HK-2 (cell line): ENCODE measurements at regions not wholly inside any gene's neighbourhood (a gene's known extent, or its start where the extent isn't known, plus 50 kb on each side); places are given as distances from the start of the nearest gene placed in this dataset.

ENCODE experiments used
- DNase-seq: peaks from one replicate; pipeline ENCODE4 v3.0.0-alpha.2; 2018; ENCODE audit not compliant: unreplicated experiment

- no peak for DNase-seq
These were observed 510.8 kb upstream of the SEMA6D start for GRCh38 chr15:47206358-47206978.

GRCh38 chr15:47209591-47209990, 507.7 kb upstream of the SEMA6D start:
- DNase-seq = no peak

- DNase-seq = no peak
These were observed 504.9 kb upstream of the SEMA6D start for GRCh38 chr15:47212222-47213010.

GRCh38 chr15:47213883-47214282, 503.4 kb upstream of the SEMA6D start:
- DNase-seq = no peak

DNA sequence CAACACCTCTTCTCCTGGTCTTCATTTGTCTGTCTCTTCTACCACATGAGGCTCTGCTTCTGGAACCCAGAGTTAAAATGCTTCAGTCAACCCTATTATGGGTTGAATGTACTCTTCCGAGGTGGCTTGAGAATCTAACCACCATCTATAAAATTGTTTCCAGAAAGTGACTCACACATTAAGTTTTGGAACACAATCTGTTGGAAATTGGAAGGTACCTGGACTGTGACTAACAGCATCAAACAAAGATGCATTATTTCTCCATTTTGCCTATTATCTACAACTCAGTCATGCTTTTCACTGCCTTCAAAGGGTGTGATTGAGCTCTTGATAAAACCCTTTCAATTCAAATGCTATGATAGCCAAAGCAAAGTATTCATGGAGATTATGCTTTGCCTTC, 499.0 kb upstream of the SEMA6D start:
- DNase-seq = no peak

GRCh38 chr15:47244361-47244760, 472.9 kb upstream of the SEMA6D start:
- DNase-seq = no peak

- no peak for DNase-seq
These were observed 471.0 kb upstream of the SEMA6D start for GRCh38 chr15:47246317-47246716.

- no peak for DNase-seq
These were observed 458.8 kb upstream of the SEMA6D start for GRCh38 chr15:47258521-47258920.

GRCh38 chr15:47265686-47266085, 451.6 kb upstream of the SEMA6D start:
- DNase-seq = no peak

DNA sequence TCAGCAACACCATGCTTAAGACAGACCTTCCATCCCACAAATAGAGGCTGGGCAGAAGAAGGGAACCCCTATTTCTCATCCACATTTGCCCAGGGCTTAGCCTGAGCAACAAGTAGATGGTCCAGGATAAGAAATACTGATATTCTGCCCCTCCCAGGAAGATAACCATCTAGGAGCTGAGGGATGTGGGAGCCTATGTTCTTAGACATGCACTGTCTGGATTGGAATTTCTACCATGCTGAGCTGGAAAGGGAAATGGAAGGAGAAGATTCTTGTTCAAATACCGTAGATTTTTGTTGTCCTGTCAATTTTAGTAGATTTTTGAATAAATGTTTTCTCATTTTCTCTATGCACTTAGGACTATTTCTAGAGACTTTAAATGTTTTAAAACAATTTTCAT, 450.7 kb upstream of the SEMA6D start:
- DNase-seq = no peak

- no peak for DNase-seq
These were observed 443.4 kb upstream of the SEMA6D start for GRCh38 chr15:47273864-47274263.

GRCh38 chr15:47283246-47283645, 434.1 kb upstream of the SEMA6D start:
- DNase-seq = no peak

GRCh38 chr15:47288794-47289193, 428.5 kb upstream of the SEMA6D start:
- DNase-seq = no peak

DNA sequence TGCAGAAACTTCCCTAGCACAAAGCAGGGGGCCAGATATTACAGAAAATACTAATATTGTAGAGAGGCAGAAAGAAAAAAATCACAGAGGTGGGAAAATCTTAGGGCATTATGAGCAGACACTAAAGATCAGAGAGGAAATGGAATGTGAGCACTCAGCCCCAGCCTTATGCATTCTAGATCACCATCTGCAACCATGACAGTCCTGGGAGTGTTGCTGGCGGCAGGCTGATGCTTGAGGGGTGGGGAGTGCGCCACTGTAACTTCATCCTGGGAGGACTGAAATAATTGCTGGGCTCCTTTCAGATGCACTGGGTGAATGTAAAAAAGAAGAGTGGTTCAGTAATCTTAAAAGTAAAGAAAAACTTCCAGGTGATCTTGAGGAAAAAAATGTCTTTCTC, 427.6 kb upstream of the SEMA6D start:
- DNase-seq = no peak

DNA sequence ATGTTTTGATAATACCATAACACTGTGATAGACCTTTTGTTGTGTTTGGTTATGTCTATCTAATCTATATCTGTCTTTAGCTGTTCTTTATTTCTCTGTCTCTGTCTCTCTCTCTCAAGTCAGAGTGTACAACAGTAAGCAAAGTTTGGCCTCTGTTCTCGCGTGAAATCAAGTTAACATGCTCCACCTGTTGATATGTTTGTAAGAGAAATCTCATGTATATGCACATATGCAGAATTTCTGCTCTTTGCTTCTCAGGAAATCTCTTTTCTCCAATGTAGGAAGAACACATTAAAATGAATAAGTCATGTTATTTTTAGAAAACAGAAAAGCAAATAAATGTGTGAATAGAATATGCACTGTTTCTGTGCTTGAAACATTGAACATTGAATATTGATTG, 425.5 kb upstream of the SEMA6D start:
- no peak for DNase-seq

DNA sequence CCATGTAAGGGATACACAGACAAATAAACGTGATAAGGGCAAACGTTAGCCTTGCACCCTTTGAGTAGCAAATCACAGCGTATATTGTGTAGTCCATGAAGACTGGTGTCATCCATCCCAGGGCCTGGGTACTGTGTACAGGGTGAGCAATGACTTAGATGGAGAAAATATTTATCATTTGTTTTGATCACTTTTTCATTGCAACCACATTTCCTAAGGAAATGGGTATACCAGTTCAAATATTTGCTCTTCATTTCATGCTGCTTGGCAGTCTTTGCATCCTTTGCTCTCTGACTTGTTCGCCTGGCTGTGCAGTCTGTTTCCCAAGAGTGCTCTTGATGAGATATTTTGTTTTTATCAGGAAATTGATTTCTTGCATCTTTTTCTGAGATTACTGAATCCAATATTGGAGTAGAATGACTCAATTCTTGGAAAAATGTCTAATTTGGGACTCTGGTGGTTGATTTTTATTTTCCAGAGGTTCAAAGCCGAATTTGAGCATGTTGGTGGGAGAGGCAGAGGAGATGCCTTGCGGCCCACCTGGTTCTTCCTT, 424.6 kb upstream of the SEMA6D start:
- no peak for DNase-seq

DNA sequence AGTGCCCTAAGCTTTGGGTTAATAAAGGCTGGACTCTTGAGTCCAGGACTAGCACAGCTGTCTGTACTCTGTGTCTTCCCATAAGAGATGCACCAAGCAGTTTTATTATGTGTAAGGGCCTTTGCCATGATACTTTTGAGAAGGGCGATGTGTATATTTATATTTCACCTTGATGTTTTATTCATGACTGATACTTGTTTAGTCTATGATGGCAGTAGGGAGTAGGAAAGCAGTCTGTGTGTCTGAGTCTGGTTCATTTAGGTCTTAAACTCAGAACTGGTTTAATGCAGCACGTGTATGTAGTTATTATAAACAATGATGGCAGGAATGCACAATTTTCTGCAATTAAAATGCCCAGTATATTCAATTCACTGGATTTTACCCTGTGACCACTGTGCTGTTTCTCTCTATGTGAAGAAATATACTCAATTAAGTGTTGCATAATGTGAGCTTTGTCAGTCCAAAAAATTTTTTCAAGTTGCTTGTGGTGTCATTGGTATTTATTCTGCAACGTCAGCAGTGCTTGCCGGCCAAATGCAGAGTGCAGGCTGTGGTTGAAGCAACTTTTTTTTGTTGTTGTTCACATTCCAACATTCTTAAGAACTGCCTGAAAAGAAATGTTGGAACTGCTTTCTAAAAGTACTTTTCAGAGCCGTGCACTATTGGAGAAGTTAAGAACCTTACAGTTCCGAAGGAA, 423.7 kb upstream of the SEMA6D start:
- DNase-seq = no peak

- DNase-seq = no peak
These were observed 422.5 kb upstream of the SEMA6D start for GRCh38 chr15:47294765-47295259.

GRCh38 chr15:47296881-47297280, 420.4 kb upstream of the SEMA6D start:
- no peak for DNase-seq

DNA sequence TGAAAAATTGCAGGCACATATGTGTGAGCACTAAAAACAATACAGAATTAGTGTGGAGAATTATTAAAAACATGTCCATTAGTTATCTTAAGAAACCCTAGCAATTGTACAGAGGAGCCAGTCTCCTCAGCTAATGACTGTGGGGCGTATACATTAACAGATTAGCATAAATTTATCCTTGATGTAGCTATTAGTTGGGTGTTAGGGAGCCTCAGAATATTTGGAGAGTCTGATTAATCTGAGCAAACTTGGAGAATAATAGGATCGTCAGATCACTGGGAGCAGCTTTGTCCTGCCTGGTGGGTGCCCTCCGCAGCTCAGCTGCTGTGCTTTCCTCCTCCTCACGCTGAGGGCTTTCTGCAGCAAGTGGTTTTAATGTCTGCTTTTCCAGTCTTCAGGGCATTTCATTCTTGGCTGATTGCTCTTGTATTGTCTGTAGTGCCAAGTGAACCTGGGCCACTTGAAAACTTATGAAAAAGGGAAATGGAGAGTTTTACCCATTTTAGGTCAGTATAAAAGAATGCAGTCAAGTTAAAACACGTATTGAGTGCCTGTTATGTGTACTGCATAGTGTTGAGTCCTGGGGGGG, 417.4 kb upstream of the SEMA6D start:
- no peak for DNase-seq

DNA sequence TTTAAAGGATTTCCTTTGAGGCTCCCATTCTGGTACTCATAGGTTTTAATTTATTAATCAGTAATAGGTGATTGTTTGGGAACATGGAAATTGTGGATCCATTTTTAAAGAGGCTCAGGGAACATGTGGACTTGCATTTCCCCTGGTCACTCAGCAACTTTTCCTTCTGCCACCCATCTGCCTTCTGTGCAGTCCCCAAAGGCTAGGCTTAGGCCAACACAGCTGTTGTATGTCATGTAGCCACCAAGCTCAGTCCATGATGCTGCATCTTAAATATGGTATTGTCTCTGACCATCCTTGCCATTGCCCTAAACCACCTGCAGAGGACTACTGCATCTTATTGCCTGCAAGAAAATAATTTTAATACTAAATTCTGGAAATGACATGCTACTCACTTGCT, 416.7 kb upstream of the SEMA6D start:
- no peak for DNase-seq

GRCh38 chr15:47301481-47301880, 415.8 kb upstream of the SEMA6D start:
- no peak for DNase-seq
